Adrenal gland (tissue), 9 donors: ENCODE measurements at regions not wholly inside any gene's neighbourhood (a gene's known extent, or its start where the extent isn't known, plus 50 kb on each side); places are given as distances from the start of the nearest gene placed in this dataset.

ENCODE experiments used
- DNase-seq, 7 donors: peaks; one replicate each; pipeline ENCODE4 v3.0.0-alpha.2; 2019 to 2020
- H3K27ac ChIP-seq, 5 donors: fragments of 200-600 bp; sonication (generic) in 4 of 5; 1 replicate in 3 of 5; 2 replicates in 2 of 5; pipeline versions ENCODE4 v1.5.1 to v1.8.0; 2016 to 2020; ENCODE audit warnings: mild to moderate bottlenecking in 1 of 5
- H3K27me3 ChIP-seq: fragments of 200-600 bp; 2 replicates; pipeline ENCODE4 v1.8.0; 2021
- H3K36me3 ChIP-seq, 2 donors: fragments of 200-600 bp; replicated peaks in 1 of 2; 1 replicate in 1 of 2; 2 replicates in 1 of 2; pipeline versions ENCODE4 v1.5.1 to v1.8.0; 2018 to 2022
- H3K4me1 ChIP-seq, 2 donors: fragments of 200-600 bp; replicated peaks in 1 of 2; 1 replicate in 1 of 2; 2 replicates in 1 of 2; pipeline versions ENCODE4 v1.5.1 to v1.8.0; 2018 to 2021
- H3K4me3 ChIP-seq, 4 donors: fragments of 200-600 bp; sonication (generic) in 3 of 4; one replicate each; pipeline ENCODE4 v1.5.1; 2016 to 2018
- H3K9me3 ChIP-seq, 3 donors: fragments of 200-600 bp; sonication (generic) in 1 of 3; replicated peaks in 1 of 3; 1 replicate in 2 of 3; 2 replicates in 1 of 3; pipeline versions ENCODE4 v1.5.1 to v1.8.0; 2016 to 2021
- CTCF ChIP-seq, 6 experiments: fragments of 450-650 bp in 4 of 6; fragments of 200-600 bp in 2 of 6; sonication (generic) in 1 of 6; IDR thresholded peaks; 1 replicate in 5 of 6; 2 replicates in 1 of 6; pipeline versions ENCODE4 v1.5.1 to v1.8.0; 2016 to 2021; ENCODE audit warnings: antibody characterized with exemption in 6 of 6, mild to moderate bottlenecking in 2 of 6, moderate library complexity in 1 of 6
- POLR2A ChIP-seq, 2 donors: fragments of 450-650 bp; IDR thresholded peaks; one replicate each; pipeline ENCODE4 v1.6.1; 2017; ENCODE audit warnings: antibody characterized with exemption in 2 of 2, mild to moderate bottlenecking in 2 of 2, moderate library complexity in 1 of 2
- WGBS, 4 donors: extraction: QIAGEN DNeasy Blood & Tissue Kit in 2 of 4; methylation state at CpG; one replicate each; pipeline versions ENCODE4 v1.1.5 to v1.1.7; 2013 to 2017; 5-methylcytosine and 5-hydroxymethylcytosine counted together
- intact Hi-C, 2 donors: fragments of 100-400 bp; cut with DNase I; formaldehyde crosslinking; loops; one replicate each; pipeline versions ENCODE4 v1.14.1 to v1.15.0; 2022 to 2023
- donor health status: healthy with polysubstance abuse.
- donor health status: Bipolar disorder and iron deficiency.
- donor health status: DM: yes; HTN: yes; CAD: no.
- donor health status: DM: no; HTN: no; CAD: no.
- donor health status: DM: no; HTN: no; CAD: no.

GRCh38 chr9:6086006-6086655 lies 70.7 kb upstream of the RANBP6 start:
- no peak for TF ChIP-seq CTCF (IDR thresholded peaks at IDR 0.05)
- TF ChIP-seq POLR2A (IDR thresholded peaks at IDR 0.05) = no peak
- intact Hi-C loops = no loop called here
- H3K36me3 ChIP-seq = no peaks in the 10 kb centered on the region
- WGBS, 4 donors = 85 to 96% (median 93%) methylated on average over 9 of the region's 9 CpGs
- H3K9me3 ChIP-seq = no peaks in the 10 kb centered on the region
- no peaks in the 10 kb centered on the region for H3K27me3 ChIP-seq
- no peak overlapping the region for H3K27ac ChIP-seq
- H3K4me1 ChIP-seq = no peaks in the 10 kb centered on the region
- no peak overlapping the region for H3K4me3 ChIP-seq
- DNase-seq = no peak

GRCh38 chr9:6080154-6080716 lies 64.8 kb upstream of the RANBP6 start:
- DNase-seq = peak; percentile 84 to 95 (median 93)
- 19 to 40% (median 30%) methylated on average over 14 to 18 of the region's 18 CpGs for WGBS, 4 donors
- peaks cover 5% of the 10 kb centered on the region in 2 donors for H3K4me1 ChIP-seq
- H3K27ac ChIP-seq = peak overlapping the region; percentile 3 to 79 (median 28)
- H3K27me3 ChIP-seq = no peaks in the 10 kb centered on the region
- peak overlapping the region in 2 of 4 donors; percentile 26 to 56 for H3K4me3 ChIP-seq
- no peak for TF ChIP-seq POLR2A (IDR thresholded peaks at IDR 0.05)
- TF ChIP-seq CTCF (IDR thresholded peaks at IDR 0.05) = peak in 3 of 6 experiments; percentile 24 to 33 (median 31)
- no peaks in the 10 kb centered on the region for H3K9me3 ChIP-seq
- intact Hi-C loops = no loop called here
- no peaks in the 10 kb centered on the region for H3K36me3 ChIP-seq

- intact Hi-C loops = no loop called here
- TF ChIP-seq CTCF (IDR thresholded peaks at IDR 0.05) (no peak), POLR2A (IDR thresholded peaks at IDR 0.05) (no peak)
- 91 to 93% (median 93%) methylated on average over 5 of the region's 5 CpGs for WGBS, 4 donors
- Histone ChIP-seq H3K4me3 (peak overlapping the region in 1 of 4 donors; percentile 56), H3K4me1 (peaks cover 5% of the 10 kb centered on the region in 2 donors), H3K27ac (no peak overlapping the region), H3K27me3 (no peaks in the 10 kb centered on the region), H3K9me3 (no peaks in the 10 kb centered on the region), H3K36me3 (no peaks in the 10 kb centered on the region)
- DNase-seq = no peak
Measured at GRCh38 chr9:6079386-6079785, 64.0 kb upstream of the RANBP6 start.

GRCh38 chr9:6078382-6079105 lies 63.1 kb upstream of the RANBP6 start:
- no peaks in the 10 kb centered on the region for H3K36me3 ChIP-seq
- no peaks in the 10 kb centered on the region for H3K27me3 ChIP-seq
- no peak for DNase-seq
- H3K9me3 ChIP-seq = no peaks in the 10 kb centered on the region
- TF ChIP-seq CTCF (IDR thresholded peaks at IDR 0.05) (no peak), POLR2A (IDR thresholded peaks at IDR 0.05) (no peak)
- H3K4me1 ChIP-seq = peaks cover 5% of the 10 kb centered on the region in 2 donors
- no peak overlapping the region for H3K4me3 ChIP-seq
- no peak overlapping the region for H3K27ac ChIP-seq
- intact Hi-C loops = no loop called here
- WGBS, 4 donors = 72 to 78% (median 76%) methylated on average over 5 of the region's 5 CpGs
